Eye (tissue), 1 donor: ENCODE measurements at regions not wholly inside any gene's neighbourhood (a gene's known extent, or its start where the extent isn't known, plus 50 kb on each side); places are given as distances from the start of the nearest gene placed in this dataset.
"Not testable (repeated sequence)": the region's sequence is repeated elsewhere in the genome, so short reads cannot be mapped to it uniquely, and the experiment has no call there.

Experiments
- DNase-seq: peaks from one replicate; pipeline ENCODE4 v3.0.0-alpha.2; 2015

GRCh38 chr1:221598122-221598521 is 143.8 kb downstream of the DUSP10 start:
- DNase-seq, result no peak

GRCh38 chr1:221601166-221601565 is 140.7 kb downstream of the DUSP10 start:
- no peak for DNase-seq

- DNase-seq, result no peak
Observed at GRCh38 chr1:221602830-221603229, 139.1 kb downstream of the DUSP10 start.

- DNase-seq, result not testable (repeated sequence)
Observed at GRCh38 chr1:221604390-221604789, 137.5 kb downstream of the DUSP10 start.

GRCh38 chr1:221604948-221605347 is 136.9 kb downstream of the DUSP10 start:
- DNase-seq, result no peak

GRCh38 chr1:221605569-221605968 is 136.3 kb downstream of the DUSP10 start:
- DNase-seq, result no peak

- DNase-seq, result peak; percentile 4
Observed at GRCh38 chr1:221606256-221606655, 135.6 kb downstream of the DUSP10 start.

- no peak for DNase-seq
Observed at GRCh38 chr1:221608835-221609320, 133.0 kb downstream of the DUSP10 start.

GRCh38 chr1:221611656-221612046 is 130.2 kb downstream of the DUSP10 start:
- no peak for DNase-seq

- peak; percentile 39 for DNase-seq
Observed at GRCh38 chr1:221612047-221612777, 129.7 kb downstream of the DUSP10 start.

- DNase-seq, result no peak
Observed at GRCh38 chr1:221620437-221621384, 121.2 kb downstream of the DUSP10 start.

- no peak for DNase-seq
Observed at GRCh38 chr1:221621683-221622082, 120.2 kb downstream of the DUSP10 start.

- DNase-seq, result no peak
Observed at GRCh38 chr1:221622389-221622788, 119.5 kb downstream of the DUSP10 start.

GRCh38 chr1:221625026-221625425 is 116.9 kb downstream of the DUSP10 start:
- no peak for DNase-seq

- no peak for DNase-seq
Observed at GRCh38 chr1:221626041-221626440, 115.8 kb downstream of the DUSP10 start.

- DNase-seq, result no peak
Observed at GRCh38 chr1:221630236-221630635, 111.7 kb downstream of the DUSP10 start.

- DNase-seq, result no peak
Observed at GRCh38 chr1:221631556-221631955, 110.3 kb downstream of the DUSP10 start.

- DNase-seq, result no peak
Observed at GRCh38 chr1:221632072-221632471, 109.8 kb downstream of the DUSP10 start.

GRCh38 chr1:221633841-221634409 is 108.0 kb downstream of the DUSP10 start:
- no peak for DNase-seq

GRCh38 chr1:221634606-221635005 is 107.3 kb downstream of the DUSP10 start:
- no peak for DNase-seq

- no peak for DNase-seq
Observed at GRCh38 chr1:221635305-221635704, 106.6 kb downstream of the DUSP10 start.

GRCh38 chr1:221636096-221636495 is 105.8 kb downstream of the DUSP10 start:
- DNase-seq, result no peak

GRCh38 chr1:221636967-221637366 is 104.9 kb downstream of the DUSP10 start:
- DNase-seq, result no peak
